Panc1 (cell line): ENCODE measurements at regions not wholly inside any gene's neighbourhood (a gene's known extent, or its start where the extent isn't known, plus 50 kb on each side); places are given as distances from the start of the nearest gene placed in this dataset.

Source experiments
- ATAC-seq: fragments of 200-7000 bp; cut with Tn5 transposase; 2 replicates; pipeline ENCODE4 v1.9.1; 2020; ENCODE audit warnings: mild to moderate bottlenecking, moderate library complexity
- BruUV-seq: library from RNA; stranded (reverse); fragments of 400-500 nt; replicated peaks from 2 replicates; lab custom pipeline; 2021; lab: Mats Ljungman, UMichigan
- CTCF ChIA-PET: fragments of 300-600 bp; sonication (Branson Sonifier 250); formaldehyde crosslinking; loops from one replicate; lab custom pipeline; 2022; ENCODE audit warnings: antibody characterized with exemption; lab: Charles Lee
- POLR2A ChIA-PET: fragments of 300-600 bp; sonication (Branson Sonifier 250); formaldehyde crosslinking; loops from one replicate; lab custom pipeline; 2022; ENCODE audit warnings: antibody characterized with exemption; lab: Charles Lee
- DNase-seq: peaks from one replicate; pipeline ENCODE4 v3.0.0-alpha.2; 2010; ENCODE audit warnings: low read depth, low spot score
- H3K27ac ChIP-seq: 2 replicates; pipeline ENCODE4 v1.5.1; 2011; ENCODE audit warnings: mild to moderate bottlenecking, low read length, inconsistent platforms
- H3K27me3 ChIP-seq: fragments of 200-500 bp; sonication (Bioruptor generic); 2 replicates; pipeline ENCODE4 v1.6.0; 2014; ENCODE audit warnings: low read length, inconsistent platforms; ENCODE audit not compliant: control insufficient read depth, insufficient read depth
- H3K36me3 ChIP-seq: fragments of 200-500 bp; sonication (Bioruptor generic); 2 replicates; pipeline ENCODE4 v1.5.1; 2014; ENCODE audit warnings: inconsistent platforms, mild to moderate bottlenecking, low read length, moderate library complexity; ENCODE audit not compliant: control insufficient read depth, insufficient read depth
- H3K4me1 ChIP-seq: 2 replicates; pipeline ENCODE4 v1.5.1; 2011; ENCODE audit warnings: inconsistent platforms, mild to moderate bottlenecking, low read length, moderate library complexity; ENCODE audit not compliant: control insufficient read depth, insufficient read depth
- H3K4me3 ChIP-seq, 2 experiments: 2 replicates each; pipeline ENCODE4 v1.5.1; 2011 to 2012; ENCODE audit warnings: low read depth in 2 of 2, low read length in 2 of 2, mild to moderate bottlenecking in 2 of 2, inconsistent platforms in 1 of 2, moderate library complexity in 1 of 2
- H3K9me3 ChIP-seq: fragments of 200-500 bp; sonication (Bioruptor generic); 2 replicates; pipeline ENCODE4 v1.5.1; 2014; ENCODE audit warnings: low read depth, mild to moderate bottlenecking, inconsistent platforms, low read length, moderate library complexity; ENCODE audit not compliant: control insufficient read depth, insufficient read depth
- POLR2AphosphoS5 ChIP-seq: IDR thresholded peaks from 2 replicates; pipeline ENCODE4 v1.6.1; 2012; ENCODE audit warnings: mild to moderate bottlenecking, low read depth, low read length, moderate library complexity
- SIN3A ChIP-seq: IDR thresholded peaks from 2 replicates; pipeline ENCODE4 v1.6.1; 2012; ENCODE audit warnings: low read depth, mild to moderate bottlenecking, low read length, moderate library complexity, borderline replicate concordance; ENCODE audit not compliant: insufficient read depth
- TCF7L2 ChIP-seq: IDR thresholded peaks from 2 replicates; pipeline ENCODE4 v1.6.1; 2011; ENCODE audit warnings: mild to moderate bottlenecking, low read depth, low read length, inconsistent platforms
- in situ Hi-C: cut with HindIII; loops from 2 replicates; pipeline ENCODE4 v1.10.0; 2016; ENCODE audit warnings: low sequenced_read_pairs, low pct_unique_long_range_greater_than_20kb
- intact Hi-C: fragments of 100-400 bp; cut with micrococcal nuclease; formaldehyde crosslinking; loops from one replicate; pipeline ENCODE4 v1.10.0; 2022; ENCODE audit not compliant: unreplicated experiment
- TF ChIP-seq, protein P1 (sequence below): fragments of 450-650 bp; IDR thresholded peaks from 2 replicates; pipeline ENCODE4 v1.5.1; 2017; ENCODE audit warnings: mild to moderate bottlenecking
- TF ChIP-seq, protein P2 (sequence below), 2 experiments: IDR thresholded peaks; 2 replicates each; pipeline ENCODE4 v1.6.1; 2011 to 2012; ENCODE audit warnings: low read depth in 2 of 2, control low read depth in 1 of 2, low read length in 1 of 2, mild to moderate bottlenecking in 1 of 2, moderate library complexity in 1 of 2; ENCODE audit not compliant: insufficient read depth in 1 of 2

DNA sequence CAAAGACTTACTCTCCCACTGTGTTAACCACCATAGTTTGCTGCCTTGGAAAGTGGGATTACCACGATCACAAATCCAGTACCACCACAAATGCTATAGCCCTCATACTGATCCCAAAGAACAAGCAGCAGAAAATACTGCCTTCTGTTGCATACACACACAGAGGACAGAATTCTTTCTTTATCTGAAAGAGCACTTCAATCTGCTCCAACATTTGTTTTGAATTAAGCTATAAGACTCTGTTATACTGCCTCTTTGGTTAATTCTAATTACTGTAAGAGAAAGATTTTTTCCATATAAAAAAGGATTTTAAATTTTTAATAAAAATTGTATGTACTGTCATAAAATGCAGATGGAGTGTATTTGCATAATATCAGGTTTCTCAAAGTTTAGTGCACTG is 69.8 kb downstream of the YIPF5 start:
- ATAC-seq (no peak), DNase-seq (no peak)
- Histone ChIP-seq H3K27ac (no peak overlapping the region), H3K9me3 (no peaks in the 10 kb centered on the region), H3K36me3 (no peaks in the 10 kb centered on the region), H3K27me3 (no peaks in the 10 kb centered on the region), H3K4me3 (no peak overlapping the region), H3K4me1 (no peaks in the 10 kb centered on the region)
- intact Hi-C loops, result no loop called here
- POLR2A ChIA-PET, result no interaction called here
- in situ Hi-C loops, result no loop called here
- BruUV-seq, result no TSS peak
- TF ChIP-seq, protein P1, sequence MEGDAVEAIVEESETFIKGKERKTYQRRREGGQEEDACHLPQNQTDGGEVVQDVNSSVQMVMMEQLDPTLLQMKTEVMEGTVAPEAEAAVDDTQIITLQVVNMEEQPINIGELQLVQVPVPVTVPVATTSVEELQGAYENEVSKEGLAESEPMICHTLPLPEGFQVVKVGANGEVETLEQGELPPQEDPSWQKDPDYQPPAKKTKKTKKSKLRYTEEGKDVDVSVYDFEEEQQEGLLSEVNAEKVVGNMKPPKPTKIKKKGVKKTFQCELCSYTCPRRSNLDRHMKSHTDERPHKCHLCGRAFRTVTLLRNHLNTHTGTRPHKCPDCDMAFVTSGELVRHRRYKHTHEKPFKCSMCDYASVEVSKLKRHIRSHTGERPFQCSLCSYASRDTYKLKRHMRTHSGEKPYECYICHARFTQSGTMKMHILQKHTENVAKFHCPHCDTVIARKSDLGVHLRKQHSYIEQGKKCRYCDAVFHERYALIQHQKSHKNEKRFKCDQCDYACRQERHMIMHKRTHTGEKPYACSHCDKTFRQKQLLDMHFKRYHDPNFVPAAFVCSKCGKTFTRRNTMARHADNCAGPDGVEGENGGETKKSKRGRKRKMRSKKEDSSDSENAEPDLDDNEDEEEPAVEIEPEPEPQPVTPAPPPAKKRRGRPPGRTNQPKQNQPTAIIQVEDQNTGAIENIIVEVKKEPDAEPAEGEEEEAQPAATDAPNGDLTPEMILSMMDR, result no peak
- TF ChIP-seq, protein P2, sequence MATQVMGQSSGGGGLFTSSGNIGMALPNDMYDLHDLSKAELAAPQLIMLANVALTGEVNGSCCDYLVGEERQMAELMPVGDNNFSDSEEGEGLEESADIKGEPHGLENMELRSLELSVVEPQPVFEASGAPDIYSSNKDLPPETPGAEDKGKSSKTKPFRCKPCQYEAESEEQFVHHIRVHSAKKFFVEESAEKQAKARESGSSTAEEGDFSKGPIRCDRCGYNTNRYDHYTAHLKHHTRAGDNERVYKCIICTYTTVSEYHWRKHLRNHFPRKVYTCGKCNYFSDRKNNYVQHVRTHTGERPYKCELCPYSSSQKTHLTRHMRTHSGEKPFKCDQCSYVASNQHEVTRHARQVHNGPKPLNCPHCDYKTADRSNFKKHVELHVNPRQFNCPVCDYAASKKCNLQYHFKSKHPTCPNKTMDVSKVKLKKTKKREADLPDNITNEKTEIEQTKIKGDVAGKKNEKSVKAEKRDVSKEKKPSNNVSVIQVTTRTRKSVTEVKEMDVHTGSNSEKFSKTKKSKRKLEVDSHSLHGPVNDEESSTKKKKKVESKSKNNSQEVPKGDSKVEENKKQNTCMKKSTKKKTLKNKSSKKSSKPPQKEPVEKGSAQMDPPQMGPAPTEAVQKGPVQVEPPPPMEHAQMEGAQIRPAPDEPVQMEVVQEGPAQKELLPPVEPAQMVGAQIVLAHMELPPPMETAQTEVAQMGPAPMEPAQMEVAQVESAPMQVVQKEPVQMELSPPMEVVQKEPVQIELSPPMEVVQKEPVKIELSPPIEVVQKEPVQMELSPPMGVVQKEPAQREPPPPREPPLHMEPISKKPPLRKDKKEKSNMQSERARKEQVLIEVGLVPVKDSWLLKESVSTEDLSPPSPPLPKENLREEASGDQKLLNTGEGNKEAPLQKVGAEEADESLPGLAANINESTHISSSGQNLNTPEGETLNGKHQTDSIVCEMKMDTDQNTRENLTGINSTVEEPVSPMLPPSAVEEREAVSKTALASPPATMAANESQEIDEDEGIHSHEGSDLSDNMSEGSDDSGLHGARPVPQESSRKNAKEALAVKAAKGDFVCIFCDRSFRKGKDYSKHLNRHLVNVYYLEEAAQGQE (IDR thresholded peaks at IDR 0.05; ENCODE audit: insufficient read depth in 1 of 2, low read depth in 2 of 2, low read length in 1 of 2), result no peak
- CTCF ChIA-PET, result no interaction called here

DNA sequence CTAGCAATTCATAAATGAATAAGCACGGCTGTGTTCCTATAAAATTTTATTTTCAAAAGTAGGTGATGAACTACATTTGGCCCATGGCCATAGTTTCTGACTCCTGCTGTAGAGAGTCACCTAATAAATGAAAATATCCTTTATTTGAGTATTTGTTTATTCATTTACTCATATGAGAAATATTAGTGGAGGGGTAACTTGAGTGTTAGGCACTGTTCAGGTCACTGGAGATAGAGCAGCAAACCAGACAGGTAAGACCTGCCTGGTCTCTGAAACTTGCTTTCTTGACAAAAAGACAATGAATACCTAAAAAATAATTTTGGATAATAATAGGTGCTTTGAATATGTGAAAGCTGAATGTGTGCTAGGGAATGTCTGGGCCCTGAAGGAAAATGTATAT is 68.8 kb downstream of the YIPF5 start:
- Histone ChIP-seq H3K4me1 (no peaks in the 10 kb centered on the region), H3K4me3 (no peak overlapping the region), H3K27me3 (no peaks in the 10 kb centered on the region), H3K36me3 (no peaks in the 10 kb centered on the region), H3K9me3 (no peaks in the 10 kb centered on the region), H3K27ac (no peak overlapping the region)
- no peak for ATAC-seq
- ChIA-PET CTCF (no interaction called here), POLR2A (no interaction called here)
- no TSS peak for BruUV-seq
- intact Hi-C loops, result no loop called here
- in situ Hi-C loops, result no loop called here
- TF ChIP-seq TCF7L2 (no peak), POLR2AphosphoS5 (no peak), SIN3A (no peak)
- TF ChIP-seq, protein P2 (IDR thresholded peaks at IDR 0.05; ENCODE audit: insufficient read depth in 1 of 2, low read depth in 2 of 2, low read length in 1 of 2), result no peak
- TF ChIP-seq, protein P1, result no peak
- no peak for DNase-seq
